GM19238 (cell line): ENCODE measurements at regions not wholly inside any gene's neighbourhood (a gene's known extent, or its start where the extent isn't known, plus 50 kb on each side); places are given as distances from the start of the nearest gene placed in this dataset.
"Not testable (repeated sequence)": the region's sequence is repeated elsewhere in the genome, so short reads cannot be mapped to it uniquely, and the experiment has no call there.

Experiments used
- DNase-seq: peaks from one replicate; pipeline ENCODE4 v3.0.0; 2011; ENCODE audit warnings: low spot score; ENCODE audit not compliant: insufficient read length

- no peak for DNase-seq
Observed at GRCh38 chr4:1531683-1532548, 125.7 kb upstream of the NKX1-1 start.

GRCh38 chr4:1530356-1530755, 124.1 kb upstream of the NKX1-1 start:
- no peak for DNase-seq

GRCh38 chr4:1524761-1525160, 118.5 kb upstream of the NKX1-1 start:
- no peak for DNase-seq

- no peak for DNase-seq
Observed at GRCh38 chr4:1523907-1524636, 117.8 kb upstream of the NKX1-1 start.

GRCh38 chr4:1523506-1523905, 117.3 kb upstream of the NKX1-1 start:
- DNase-seq: no peak

- DNase-seq: no peak
Observed at GRCh38 chr4:1523033-1523432, 116.8 kb upstream of the NKX1-1 start.

GRCh38 chr4:1522606-1523005, 116.4 kb upstream of the NKX1-1 start:
- no peak for DNase-seq

- no peak for DNase-seq
Observed at GRCh38 chr4:1521821-1522361, 115.6 kb upstream of the NKX1-1 start.

GRCh38 chr4:1520795-1521576, 114.7 kb upstream of the NKX1-1 start:
- not testable (repeated sequence) for DNase-seq

GRCh38 chr4:1519787-1520661, 113.8 kb upstream of the NKX1-1 start:
- DNase-seq: no peak

GRCh38 chr4:1518997-1519700, 112.9 kb upstream of the NKX1-1 start:
- no peak for DNase-seq

- DNase-seq: no peak
Observed at GRCh38 chr4:1517592-1518411, 111.6 kb upstream of the NKX1-1 start.

- no peak for DNase-seq
Observed at GRCh38 chr4:1516881-1517480, 110.7 kb upstream of the NKX1-1 start.

GRCh38 chr4:1516261-1516660, 110.0 kb upstream of the NKX1-1 start:
- DNase-seq: no peak

- no peak for DNase-seq
Observed at GRCh38 chr4:1515763-1516162, 109.5 kb upstream of the NKX1-1 start.

GRCh38 chr4:1515156-1515555, 108.9 kb upstream of the NKX1-1 start:
- DNase-seq: no peak

GRCh38 chr4:1514612-1515011, 108.4 kb upstream of the NKX1-1 start:
- DNase-seq: no peak

- no peak for DNase-seq
Observed at GRCh38 chr4:1513936-1514483, 107.8 kb upstream of the NKX1-1 start.
